SK-N-SH (cell line): ENCODE measurements at regions not wholly inside any gene's neighbourhood (a gene's known extent, or its start where the extent isn't known, plus 50 kb on each side); places are given as distances from the start of the nearest gene placed in this dataset.

Source experiments
- CTCF ChIA-PET: fragments of 300-600, 350-600 bp; formaldehyde crosslinking; extraction: SDS; loops from one replicate; lab custom pipeline; 2021; lab: Yijun Ruan, JAX
- POLR2A ChIA-PET: fragments of 350-600 bp; sonication (Branson Sonifier 250); formaldehyde crosslinking; extraction: SDS; loops from one replicate; lab custom pipeline; 2020; ENCODE audit warnings: antibody characterized with exemption, inconsistent platforms; lab: Yijun Ruan, JAX
- DNase-seq: peaks from one replicate; pipeline ENCODE4 v3.0.0; 2012
- H2AFZ ChIP-seq: fragments of 200-600 bp; sonication (generic); 2 replicates; pipeline ENCODE4 v1.8.1; 2016; ENCODE audit warnings: antibody characterized with exemption, mild to moderate bottlenecking, low read depth
- H3F3A ChIP-seq: fragments of 200-600 bp; sonication (generic); replicated peaks from 2 replicates; pipeline ENCODE3; 2016; ENCODE audit warnings: antibody characterized with exemption, mild to moderate bottlenecking; ENCODE audit not compliant: insufficient read depth
- H3K27ac ChIP-seq, 2 experiments: fragments of 200-500 bp in 1 of 2; fragments of 200-600 bp in 1 of 2; sonication (Bioruptor generic) in 1 of 2; sonication (generic), shearing (Covaris generic) in 1 of 2; 2 replicates each; pipeline versions ENCODE4 v1.5.1 to v1.6.1; 2014 to 2016; ENCODE audit warnings: low read depth in 2 of 2, inconsistent platforms in 1 of 2, low read length in 1 of 2, mild to moderate bottlenecking in 1 of 2, mixed read lengths in 1 of 2
- H3K27me3 ChIP-seq: fragments of 200-600 bp; sonication (generic), shearing (Covaris generic); 2 replicates; pipeline ENCODE4 v1.6.1; 2016; ENCODE audit warnings: mixed run types; ENCODE audit not compliant: insufficient read depth
- H3K36me3 ChIP-seq, 2 experiments: fragments of 200-500 bp in 1 of 2; fragments of 200-600 bp in 1 of 2; sonication (Bioruptor generic) in 1 of 2; sonication (generic) in 1 of 2; replicated peaks in 1 of 2; 2 replicates each; pipeline versions ENCODE3 to v1.5.1; 2014 to 2016; ENCODE audit warnings: low read length in 1 of 2, mild to moderate bottlenecking in 1 of 2; ENCODE audit not compliant: insufficient read depth in 2 of 2, control insufficient read depth in 1 of 2
- H3K4me1 ChIP-seq, 2 experiments: fragments of 200-500 bp in 1 of 2; fragments of 200-600 bp in 1 of 2; sonication (Bioruptor generic) in 1 of 2; sonication (generic), shearing (Covaris generic) in 1 of 2; 2 replicates each; pipeline versions ENCODE4 v1.5.1 to v1.6.1; 2014 to 2016; ENCODE audit warnings: low read depth in 1 of 2, low read length in 1 of 2, mixed run types in 1 of 2; ENCODE audit not compliant: insufficient read depth in 2 of 2, control insufficient read depth in 1 of 2
- H3K4me2 ChIP-seq: fragments of 200-600 bp; sonication (generic), shearing (Covaris generic); 2 replicates; pipeline ENCODE4 v1.6.1; 2017; ENCODE audit warnings: mixed run types
- H3K4me3 ChIP-seq, 2 experiments: fragments of 200-500 bp in 1 of 2; fragments of 200-600 bp in 1 of 2; sonication (Bioruptor generic) in 1 of 2; sonication (generic), shearing (Covaris generic) in 1 of 2; 2 replicates each; pipeline versions ENCODE4 v1.5.1 to v1.8.1; 2014 to 2016; ENCODE audit warnings: low read depth in 2 of 2, inconsistent platforms in 1 of 2, low read length in 1 of 2, mild to moderate bottlenecking in 1 of 2, mixed read lengths in 1 of 2, moderate library complexity in 1 of 2
- H3K79me2 ChIP-seq: fragments of 200-600 bp; sonication (generic); 2 replicates; pipeline ENCODE4 v1.8.1; 2017; ENCODE audit warnings: mild to moderate bottlenecking; ENCODE audit not compliant: insufficient read depth
- H3K9ac ChIP-seq: fragments of 200-600 bp; sonication (generic); 2 replicates; pipeline ENCODE4 v1.6.1; 2017; ENCODE audit warnings: mixed run types
- H3K9me2 ChIP-seq: fragments of 200-600 bp; sonication (generic); 2 replicates; pipeline ENCODE4 v1.6.1; 2017; ENCODE audit warnings: mixed run types
- H3K9me3 ChIP-seq: fragments of 200-600 bp; sonication (generic); 2 replicates; pipeline ENCODE4 v1.6.1; 2017; ENCODE audit warnings: mixed run types, mild to moderate bottlenecking, moderate library complexity
- H4K20me1 ChIP-seq: fragments of 200-600 bp; sonication (generic); 2 replicates; pipeline ENCODE4 v1.6.1; 2017; ENCODE audit warnings: mild to moderate bottlenecking, mixed run types; ENCODE audit not compliant: insufficient read depth
- CHD2 ChIP-seq: fragments of 150-350 bp; IDR thresholded peaks from 2 replicates; pipeline ENCODE4 v1.6.1; 2018; ENCODE audit warnings: low read length; ENCODE audit not compliant: partially characterized antibody
- ELF1 ChIP-seq: IDR thresholded peaks from 2 replicates; pipeline ENCODE4 v1.4.0; 2012
- EP300 ChIP-seq, 2 experiments: IDR thresholded peaks; 2 replicates each; pipeline versions ENCODE4 v1.4.0 to v1.6.1; 2012; ENCODE audit warnings: borderline replicate concordance in 1 of 2, low read depth in 1 of 2, low read length in 1 of 2
- EZH2phosphoT487 ChIP-seq: fragments of 200-600 bp; sonication (generic); IDR thresholded peaks from 2 replicates; pipeline ENCODE4 v1.6.1; 2017; ENCODE audit warnings: low read depth, mixed run types, mild to moderate bottlenecking, antibody characterized with exemption, moderate library complexity, borderline replicate concordance
- FOSL2 ChIP-seq: IDR thresholded peaks from 2 replicates; pipeline ENCODE4 v1.4.0; 2012; ENCODE audit warnings: low read depth, mild to moderate bottlenecking, moderate library complexity, borderline replicate concordance
- FOXJ3 ChIP-seq: sonication (generic); formaldehyde crosslinking; IDR thresholded peaks from 2 replicates; pipeline ENCODE4 v1.5.1; 2020; ENCODE audit warnings: mild to moderate bottlenecking, missing genetic modification reagents
- FOXM1 ChIP-seq: IDR thresholded peaks from 2 replicates; pipeline ENCODE4 v1.4.0; 2012; ENCODE audit warnings: low read depth, mild to moderate bottlenecking
- GATA2 ChIP-seq: sonication (generic); formaldehyde crosslinking; IDR thresholded peaks from 2 replicates; pipeline ENCODE4 v1.5.0; 2020; ENCODE audit warnings: mild to moderate bottlenecking, missing genetic modification reagents
- IRF3 ChIP-seq: fragments of 150-350 bp; IDR thresholded peaks from 2 replicates; pipeline ENCODE4 v1.6.1; 2016; ENCODE audit warnings: mild to moderate bottlenecking, low read depth, low read length
- MAX ChIP-seq: IDR thresholded peaks from 2 replicates; pipeline ENCODE4 v1.4.0; 2012; ENCODE audit warnings: low read depth
- NFIC ChIP-seq: IDR thresholded peaks from 2 replicates; pipeline ENCODE4 v1.4.0; 2012; ENCODE audit warnings: borderline replicate concordance
- NRF1 ChIP-seq: IDR thresholded peaks from 2 replicates; pipeline ENCODE4 v1.6.1; 2012; ENCODE audit warnings: low read depth, mild to moderate bottlenecking, low read length
- POLR2AphosphoS5 ChIP-seq: IDR thresholded peaks from 2 replicates; pipeline ENCODE4 v1.6.1; 2012; ENCODE audit warnings: low read depth, low read length
- RAD21 ChIP-seq: IDR thresholded peaks from 2 replicates; pipeline ENCODE4 v1.6.1; 2012; ENCODE audit warnings: mild to moderate bottlenecking, low read length
- REST ChIP-seq: IDR thresholded peaks from 2 replicates; pipeline ENCODE4 v1.6.1; 2012; ENCODE audit warnings: mild to moderate bottlenecking, low read depth, low read length, moderate library complexity
- TAF1 ChIP-seq: IDR thresholded peaks from 2 replicates; pipeline ENCODE4 v1.6.1; 2012; ENCODE audit warnings: low read depth, mild to moderate bottlenecking, low read length, moderate library complexity, borderline replicate concordance
- TEAD4 ChIP-seq: IDR thresholded peaks from 2 replicates; pipeline ENCODE4 v1.4.0; 2012; ENCODE audit warnings: mild to moderate bottlenecking, borderline replicate concordance; ENCODE audit not compliant: insufficient read depth
- USF1 ChIP-seq: IDR thresholded peaks from 2 replicates; pipeline ENCODE4 v1.4.0; 2012; ENCODE audit warnings: low read depth, borderline replicate concordance
- USF2 ChIP-seq: fragments of 150-350 bp; IDR thresholded peaks from 2 replicates; pipeline ENCODE4 v1.6.1; 2017; ENCODE audit warnings: antibody characterized with exemption, low read length, low read depth, borderline replicate concordance
- YY1 ChIP-seq: IDR thresholded peaks from 2 replicates; pipeline ENCODE4 v1.4.0; 2012; ENCODE audit warnings: low read depth, mild to moderate bottlenecking
- WGBS: methylation state at CpG from one replicate; pipeline ENCODE4 v1.1.6; 2017; ENCODE audit warnings: low lambda C conversion rate; 5-methylcytosine and 5-hydroxymethylcytosine counted together

- POLR2A ChIA-PET = no interaction called here
- Histone ChIP-seq H3K27me3 (no peaks in the 10 kb centered on the region), H3K4me1 (no peaks in the 10 kb centered on the region), H3K9ac (no peak overlapping the region), H3K9me3 (no peaks in the 10 kb centered on the region), H2AFZ (no peak overlapping the region), H3K27ac (no peak overlapping the region), H3K4me2 (no peak overlapping the region), H3K36me3 (no peaks in the 10 kb centered on the region), H3K4me3 (no peak overlapping the region), H3K9me2 (no peaks in the 10 kb centered on the region), H4K20me1 (no peaks in the 10 kb centered on the region), H3K79me2 (no peaks in the 10 kb centered on the region), H3F3A (no peaks in the 10 kb centered on the region)
- WGBS = 6% methylated on average over 1 of the region's 1 CpG
- TF ChIP-seq TAF1 = no peak
- TF ChIP-seq GATA2 (CRISPR knock-in tag) = no peak
- TF ChIP-seq REST = no peak
- TF ChIP-seq USF2 = no peak
- TF ChIP-seq NFIC = no peak
- TF ChIP-seq NRF1 = no peak
- no peak for TF ChIP-seq EP300 (IDR thresholded peaks at IDR 0.05; ENCODE audit: borderline replicate concordance in 1 of 2, low read depth in 1 of 2, low read length in 1 of 2)
- TF ChIP-seq MAX = no peak
- no peak for TF ChIP-seq EZH2phosphoT487
- TF ChIP-seq FOXM1 = no peak
- no peak for TF ChIP-seq FOXJ3 (CRISPR knock-in tag)
- TF ChIP-seq POLR2AphosphoS5 = no peak
- TF ChIP-seq TEAD4 = no peak
- TF ChIP-seq FOSL2 = no peak
- TF ChIP-seq ELF1 = no peak
- TF ChIP-seq USF1 = no peak
- TF ChIP-seq CHD2 = no peak
- TF ChIP-seq YY1 = no peak
- no peak for TF ChIP-seq IRF3
- TF ChIP-seq RAD21 = no peak
- CTCF ChIA-PET = interaction anchor here (0.6 to 2.4 kb wide), 2 partner anchors 12 to 1596 kb away, joined by 4 to 7 read pairs; no protein-coding TSS in a partner anchor
- DNase-seq = no peak
Measured at GRCh38 chr9:12627096-12627495, 66.1 kb upstream of the TYRP1 start.
